H9 (cell line): ENCODE measurements at regions not wholly inside any gene's neighbourhood (a gene's known extent, or its start where the extent isn't known, plus 50 kb on each side); places are given as distances from the start of the nearest gene placed in this dataset.
"Not testable (repeated sequence)": the region's sequence is repeated elsewhere in the genome, so short reads cannot be mapped to it uniquely, and the experiment has no call there.

Experiments used
- DNase-seq: peaks from one replicate; pipeline ENCODE4 v3.0.0-alpha.2; 2017
- H2AFZ ChIP-seq: one replicate; pipeline ENCODE4 v1.6.1; 2013; ENCODE audit warnings: mild to moderate bottlenecking, low read length, control low read depth, moderate library complexity
- H2AK5ac ChIP-seq: 2 replicates; pipeline ENCODE4 v1.6.1; 2013; ENCODE audit warnings: low read length, control low read depth, mixed read lengths; ENCODE audit not compliant: insufficient read length
- H2BK120ac ChIP-seq: one replicate; pipeline ENCODE4 v1.6.1; 2013; ENCODE audit warnings: low read depth, mild to moderate bottlenecking, low read length, control low read depth, inconsistent platforms; ENCODE audit not compliant: poor library complexity, severe bottlenecking
- H2BK12ac ChIP-seq: 2 replicates; pipeline ENCODE4 v1.6.1; 2013; ENCODE audit warnings: low read length, control low read depth, mixed read lengths, low read depth; ENCODE audit not compliant: insufficient read length
- H2BK15ac ChIP-seq: 2 replicates; pipeline ENCODE4 v1.6.1; 2013; ENCODE audit warnings: low read depth, low read length, control low read depth
- H2BK20ac ChIP-seq: one replicate; pipeline ENCODE4 v1.6.1; 2013; ENCODE audit warnings: low read depth, mild to moderate bottlenecking, low read length, control low read depth, inconsistent platforms; ENCODE audit not compliant: poor library complexity, severe bottlenecking
- H2BK5ac ChIP-seq: 2 replicates; pipeline ENCODE4 v1.6.1; 2013; ENCODE audit warnings: low read length, control low read depth, mixed read lengths; ENCODE audit not compliant: insufficient read length
- H3K14ac ChIP-seq: 2 replicates; pipeline ENCODE4 v1.6.1; 2013; ENCODE audit warnings: low read length, control low read depth; ENCODE audit not compliant: insufficient read depth
- H3K18ac ChIP-seq: 2 replicates; pipeline ENCODE4 v1.6.1; 2013; ENCODE audit warnings: low read depth, mild to moderate bottlenecking, mixed read lengths, low read length, control low read depth; ENCODE audit not compliant: insufficient read length
- H3K23ac ChIP-seq: 2 replicates; pipeline ENCODE4 v1.6.1; 2013; ENCODE audit warnings: low read length, control low read depth, mixed read lengths, low read depth; ENCODE audit not compliant: insufficient read length
- H3K23me2 ChIP-seq: 2 replicates; pipeline ENCODE4 v1.6.1; 2013; ENCODE audit warnings: low read depth, mild to moderate bottlenecking, mixed read lengths, low read length, control low read depth; ENCODE audit not compliant: insufficient read length, poor library complexity, severe bottlenecking
- H3K27ac ChIP-seq: 2 replicates; pipeline ENCODE4 v1.5.1; 2013; ENCODE audit warnings: low read length, control low read depth, mixed read lengths, low read depth; ENCODE audit not compliant: insufficient read length
- H3K27me3 ChIP-seq: 2 replicates; pipeline ENCODE4 v1.6.1; 2013; ENCODE audit warnings: low read length, control low read depth, inconsistent platforms; ENCODE audit not compliant: insufficient read depth
- H3K4ac ChIP-seq: 2 replicates; pipeline ENCODE4 v1.6.1; 2013; ENCODE audit warnings: low read depth, mild to moderate bottlenecking, control low read depth, inconsistent platforms, low read length, moderate library complexity
- H3K4me1 ChIP-seq: 2 replicates; pipeline ENCODE4 v1.6.1; 2013; ENCODE audit warnings: low read length, control low read depth, inconsistent platforms; ENCODE audit not compliant: insufficient read depth
- H3K4me2 ChIP-seq: 2 replicates; pipeline ENCODE4 v1.6.1; 2013; ENCODE audit warnings: low read length, control low read depth, mixed read lengths; ENCODE audit not compliant: insufficient read length, insufficient read depth
- H3K56ac ChIP-seq: 2 replicates; pipeline ENCODE4 v1.6.1; 2013; ENCODE audit warnings: low read depth, mild to moderate bottlenecking, mixed read lengths, low read length, control low read depth; ENCODE audit not compliant: insufficient read length
- H3K79me1 ChIP-seq: 2 replicates; pipeline ENCODE4 v1.6.1; 2013; ENCODE audit warnings: low read depth, mild to moderate bottlenecking, moderate library complexity, low read length, control low read depth, inconsistent platforms; ENCODE audit not compliant: insufficient read depth, poor library complexity, severe bottlenecking
- H3K79me2 ChIP-seq: 2 replicates; pipeline ENCODE4 v1.6.1; 2013; ENCODE audit warnings: low read length, control low read depth, inconsistent platforms; ENCODE audit not compliant: insufficient read depth
- H3K9ac ChIP-seq: 2 replicates; pipeline ENCODE4 v1.6.1; 2013; ENCODE audit warnings: low read length, control low read depth, mixed read lengths; ENCODE audit not compliant: insufficient read length; ENCODE audit errors: extremely low read depth
- H3K9me3 ChIP-seq: one replicate; pipeline ENCODE4 v1.6.1; 2013; ENCODE audit warnings: low read depth, low read length, inconsistent platforms; ENCODE audit not compliant: control insufficient read depth
- H3T11ph ChIP-seq: one replicate; pipeline ENCODE4 v1.6.1; 2013; ENCODE audit warnings: mild to moderate bottlenecking, low read length, control low read depth, inconsistent platforms
- H4K20me1 ChIP-seq: one replicate; pipeline ENCODE4 v1.6.1; 2013; ENCODE audit not compliant: control insufficient read depth, insufficient read length, insufficient read depth
- H4K5ac ChIP-seq: 2 replicates; pipeline ENCODE4 v1.6.1; 2013; ENCODE audit warnings: low read depth, mild to moderate bottlenecking, mixed read lengths, low read length, control low read depth; ENCODE audit not compliant: insufficient read length
- H4K8ac ChIP-seq: replicated peaks from 2 replicates; pipeline ENCODE4 v1.6.1; 2013; ENCODE audit warnings: low read length, control low read depth, mixed read lengths, low read depth; ENCODE audit not compliant: insufficient read length
- H4K91ac ChIP-seq: 2 replicates; pipeline ENCODE4 v1.6.1; 2013; ENCODE audit warnings: low read depth, mild to moderate bottlenecking, moderate library complexity, mixed read lengths, low read length, control low read depth; ENCODE audit not compliant: insufficient read length
- H3K27ac Mint-ChIP-seq, 3 experiments: 2 replicates in 2 of 3; 3 replicates in 1 of 3; pipeline ENCODE4 v1.8.0; 2020 to 2021; ENCODE audit warnings: mixed read lengths in 3 of 3, mild to moderate bottlenecking in 1 of 3, moderate library complexity in 1 of 3
- H3K27me3 Mint-ChIP-seq: 2 replicates; pipeline ENCODE4 v1.8.0; 2021; ENCODE audit warnings: low read depth, mild to moderate bottlenecking, moderate library complexity, mixed read lengths
- H3K36me3 Mint-ChIP-seq, 3 experiments: 2 replicates in 2 of 3; 3 replicates in 1 of 3; pipeline ENCODE4 v1.8.0; 2020 to 2021; ENCODE audit warnings: low read depth in 3 of 3, mixed read lengths in 3 of 3; ENCODE audit not compliant: insufficient read depth in 1 of 3
- H3K4me1 Mint-ChIP-seq, 2 experiments: 2 replicates each; pipeline ENCODE4 v1.8.0; 2020; ENCODE audit warnings: mixed read lengths in 2 of 2
- H3K4me3 Mint-ChIP-seq, 2 experiments: 2 replicates in 1 of 2; 3 replicates in 1 of 2; pipeline ENCODE4 v1.8.0; 2020 to 2021; ENCODE audit warnings: mild to moderate bottlenecking in 2 of 2, mixed read lengths in 2 of 2, moderate library complexity in 1 of 2
- H3K9me3 Mint-ChIP-seq, 2 experiments: 2 replicates in 1 of 2; 3 replicates in 1 of 2; pipeline ENCODE4 v1.8.0; 2020; ENCODE audit warnings: mild to moderate bottlenecking in 2 of 2, mixed read lengths in 2 of 2, moderate library complexity in 1 of 2
- CTCF ChIP-seq: fragments of 200-600 bp; sonication (generic); conservative IDR thresholded peaks from 3 replicates; pipeline ENCODE4 v1.8.0; 2021; ENCODE audit warnings: antibody characterized with exemption, mild to moderate bottlenecking
- WGBS: extraction: QIAGEN DNeasy Blood & Tissue Kit; methylation state at CpG from one replicate; pipeline ENCODE4 v1.1.7; 2013; ENCODE audit warnings: missing lambda C conversion rate, low lambda C conversion rate, mixed read lengths; ENCODE audit not compliant: insufficient read length; ENCODE audit errors: extremely low coverage; 5-methylcytosine and 5-hydroxymethylcytosine counted together

- Histone ChIP-seq H3K9me3 (peaks cover 13% of the 10 kb centered on the region), H2AFZ (no peak overlapping the region), H3K27me3 (no peaks in the 10 kb centered on the region), H2BK120ac (no peak overlapping the region), H3K9ac (no peak overlapping the region), H3K23ac (no peak overlapping the region), H3K14ac (no peak overlapping the region), H3T11ph (no peak overlapping the region), H3K79me1 (no peaks in the 10 kb centered on the region), H2BK20ac (no peak overlapping the region), H3K4me1 (no peaks in the 10 kb centered on the region), H4K8ac (no peak overlapping the region), H2BK15ac (no peak overlapping the region), H2AK5ac (no peak overlapping the region), H3K18ac (no peak overlapping the region), H3K27ac (no peak overlapping the region), H3K56ac (no peak overlapping the region), H4K91ac (no peak overlapping the region), H3K4me2 (no peak overlapping the region), H3K4ac (no peak overlapping the region), H3K23me2 (no peaks in the 10 kb centered on the region), H2BK12ac (no peak overlapping the region), H4K5ac (no peak overlapping the region), H2BK5ac (no peak overlapping the region), H3K79me2 (no peaks in the 10 kb centered on the region), H4K20me1 (no peaks in the 10 kb centered on the region)
- Mint-ChIP-seq H3K4me3 (no peak overlapping the region), H3K9me3 (peaks cover 2 to 47% of the 10 kb centered on the region in 2 experiments; a peak in 3 of 5 replicates), H3K4me1 (no peaks in the 10 kb centered on the region), H3K27me3 (no peaks in the 10 kb centered on the region), H3K27ac (no peak overlapping the region), H3K36me3 (no peaks in the 10 kb centered on the region)
- whole genome bisulfite sequencing = no CpG with 5 or more reads among the region's 4 CpGs
- no peak for TF ChIP-seq CTCF
- DNase-seq = no peak
Measured at GRCh38 chrX:122641826-122642225, 542.3 kb upstream of the GRIA3 start.

GRCh38 chrX:122655256-122655655 lies 528.8 kb upstream of the GRIA3 start:
- not testable (repeated sequence) for H3K56ac ChIP-seq, H3K27ac Mint-ChIP-seq, H3K4me3 Mint-ChIP-seq, H3K4me1 ChIP-seq, H3K27me3 ChIP-seq, H3K23ac ChIP-seq, H3K9ac ChIP-seq, H3K4me2 ChIP-seq, H2BK12ac ChIP-seq, H4K91ac ChIP-seq, H3K4me1 Mint-ChIP-seq, H2AFZ ChIP-seq, H4K20me1 ChIP-seq, H3K4ac ChIP-seq, H3K18ac ChIP-seq, H2BK5ac ChIP-seq, DNase-seq, H2BK20ac ChIP-seq, H4K8ac ChIP-seq, H2BK120ac ChIP-seq, H2BK15ac ChIP-seq, H3T11ph ChIP-seq, H4K5ac ChIP-seq, H3K27me3 Mint-ChIP-seq, H3K27ac ChIP-seq, H3K14ac ChIP-seq, H3K23me2 ChIP-seq, H3K79me1 ChIP-seq, H2AK5ac ChIP-seq, H3K79me2 ChIP-seq
- no CpG with 5 or more reads among the region's 16 CpGs for WGBS
- H3K9me3 ChIP-seq = peaks cover 11% of the 10 kb centered on the region
- Mint-ChIP-seq H3K36me3 (peaks cover 6 to 19% (median 7%) of the 10 kb centered on the region in 3 experiments), H3K9me3 (peaks cover 45 to 79% of the 10 kb centered on the region in 2 experiments)
